K562 (cell line): ENCODE measurements at regions not wholly inside any gene's neighbourhood (a gene's known extent, or its start where the extent isn't known, plus 50 kb on each side); places are given as distances from the start of the nearest gene placed in this dataset.
"Not testable (repeated sequence)": the region's sequence is repeated elsewhere in the genome, so short reads cannot be mapped to it uniquely, and the experiment has no call there.

Experiments used
- ATAC-seq: fragments of 200-7000 bp; cut with Tn5 transposase; 3 replicates; pipeline ENCODE4 v1.9.1; 2020; ENCODE audit warnings: moderate library complexity
- BruUV-seq: library from RNA; stranded (reverse); fragments of 400-500 nt; replicated peaks from 2 replicates; lab custom pipeline; 2021; lab: Mats Ljungman, UMichigan
- CTCF ChIA-PET: fragments of 300-600 bp; formaldehyde crosslinking; extraction: SDS; loops from one replicate; lab custom pipeline; 2021; ENCODE audit warnings: low intra/inter-chr PET ratio; lab: Yijun Ruan, JAX
- POLR2A ChIA-PET: fragments of 300-600, 350-650 bp; sonication (Branson Sonifier 250); formaldehyde crosslinking; extraction: SDS; loops from one replicate; lab custom pipeline; 2021; ENCODE audit warnings: antibody characterized with exemption, inconsistent platforms; lab: Yijun Ruan, JAX
- DNase-seq, 4 experiments: peaks; one replicate each; pipeline versions ENCODE4 v3.0.0 to v3.0.0-alpha.2; 2011 to 2018; ENCODE audit warnings: low spot score in 3 of 4, mixed read lengths in 3 of 4; ENCODE audit errors: extremely low read depth in 1 of 4
- FAIRE-seq: peaks from 2 replicates; lab custom pipeline; 2011; peaks lifted over from hg19 to GRCh38; lab: Jason Lieb, UNC
- H2AFZ ChIP-seq: 2 replicates; pipeline ENCODE4 v1.6.0; 2011; ENCODE audit warnings: low read depth, low read length, control low read depth, inconsistent platforms
- H3K27ac ChIP-seq: fragments of 200-600 bp; 3 replicates; pipeline ENCODE4 v1.8.0; 2011; ENCODE audit warnings: low read depth, mild to moderate bottlenecking, control low read depth, inconsistent platforms, low read length, moderate library complexity, mixed read lengths; ENCODE audit errors: extremely low read depth
- H3K27me3 ChIP-seq, 2 experiments: fragments of 300-600 bp in 1 of 2; 2 replicates in 1 of 2; 3 replicates in 1 of 2; pipeline versions ENCODE4 v1.6.0 to v1.8.0; 2011; ENCODE audit warnings: inconsistent platforms in 2 of 2, low read length in 2 of 2, mild to moderate bottlenecking in 1 of 2, mixed read lengths in 1 of 2, moderate library complexity in 1 of 2; ENCODE audit not compliant: control insufficient read depth in 2 of 2, insufficient read depth in 2 of 2
- H3K36me3 ChIP-seq: fragments of 300-600 bp; 3 replicates; pipeline ENCODE4 v1.8.0; 2011; ENCODE audit warnings: mild to moderate bottlenecking, low read length, inconsistent platforms; ENCODE audit not compliant: control insufficient read depth, insufficient read depth
- H3K4me1 ChIP-seq, 2 experiments: fragments of 200-600 bp in 1 of 2; replicated peaks in 1 of 2; 2 replicates in 1 of 2; 3 replicates in 1 of 2; pipeline versions ENCODE4 v1.5.1 to v1.8.0; 2011; ENCODE audit warnings: inconsistent platforms in 2 of 2, low read length in 2 of 2, mild to moderate bottlenecking in 1 of 2, mixed read lengths in 1 of 2, moderate library complexity in 1 of 2; ENCODE audit not compliant: control insufficient read depth in 2 of 2, insufficient read depth in 2 of 2
- H3K4me2 ChIP-seq: 2 replicates; pipeline ENCODE4 v1.6.1; 2011; ENCODE audit warnings: low read length, control low read depth, inconsistent platforms, mixed read lengths; ENCODE audit not compliant: insufficient read depth
- H3K4me3 ChIP-seq: fragments of 200-600 bp; sonication (generic), shearing (Covaris generic); 2 replicates; pipeline ENCODE4 v1.5.1; 2016; ENCODE audit warnings: control low read depth, inconsistent platforms
- H3K79me2 ChIP-seq: fragments of 200-600 bp; 3 replicates; pipeline ENCODE4 v1.8.0; 2011; ENCODE audit warnings: low read length, inconsistent platforms; ENCODE audit not compliant: control insufficient read depth, insufficient read depth
- H3K9ac ChIP-seq, 2 experiments: 2 replicates each; pipeline versions ENCODE4 v1.6.0 to v1.6.1; 2011; ENCODE audit warnings: low read depth in 2 of 2, low read length in 2 of 2, control low read depth in 1 of 2, inconsistent platforms in 1 of 2, mild to moderate bottlenecking in 1 of 2, mixed read lengths in 1 of 2; ENCODE audit not compliant: insufficient read depth in 1 of 2
- H3K9me1 ChIP-seq: one replicate; pipeline ENCODE4 v1.6.0; 2011; ENCODE audit warnings: inconsistent platforms, mild to moderate bottlenecking, low read length, moderate library complexity; ENCODE audit not compliant: control insufficient read depth, insufficient read depth
- H3K9me3 ChIP-seq: replicated peaks from 2 replicates; pipeline ENCODE4 v1.5.1; 2011; ENCODE audit warnings: low read depth, low read length, inconsistent platforms; ENCODE audit not compliant: control insufficient read depth, insufficient read depth
- H4K20me1 ChIP-seq: replicated peaks from 2 replicates; pipeline ENCODE4 v1.6.1; 2011; ENCODE audit warnings: low read length, inconsistent platforms, mixed read lengths; ENCODE audit not compliant: control insufficient read depth, insufficient read depth
- BRF2 ChIP-seq: IDR thresholded peaks from 3 replicates; pipeline ENCODE4 v1.6.1; 2011; ENCODE audit warnings: borderline replicate concordance, mild to moderate bottlenecking; ENCODE audit not compliant: insufficient read length, insufficient read depth
- E2F1 ChIP-seq: sonication (generic); formaldehyde crosslinking; IDR thresholded peaks from 2 replicates; pipeline ENCODE4 v1.8.1; 2023; ENCODE audit warnings: mild to moderate bottlenecking, missing genetic modification reagents, moderate library complexity
- E2F3 ChIP-seq: fragments of 250-450 bp; sonication (Bioruptor Pico); IDR thresholded peaks from 2 replicates; pipeline ENCODE4 v1.4.0; 2020; ENCODE audit warnings: mild to moderate bottlenecking
- GATA2 ChIP-seq: sonication (generic); formaldehyde crosslinking; IDR thresholded peaks from 2 replicates; pipeline ENCODE4 v1.4.0; 2020; ENCODE audit warnings: mild to moderate bottlenecking, missing genetic modification reagents
- ID3 ChIP-seq, 2 experiments: fragments of 250-450 bp in 1 of 2; fragments of 450-650 bp in 1 of 2; sonication (Bioruptor Pico) in 1 of 2; IDR thresholded peaks; 2 replicates each; pipeline versions ENCODE4 v1.6.1 to v1.8.0; 2016 to 2021; ENCODE audit warnings: mild to moderate bottlenecking in 2 of 2, moderate library complexity in 2 of 2, missing compliant biosample characterization in 1 of 2, missing genetic modification characterization in 1 of 2
- MCM3 ChIP-seq: fragments of 450-650 bp; IDR thresholded peaks from 2 replicates; pipeline ENCODE4 v1.6.1; 2016
- NCOA1 ChIP-seq: fragments of 450-650 bp; IDR thresholded peaks from 2 replicates; pipeline ENCODE4 v1.6.1; 2016; ENCODE audit warnings: low read depth
- SRSF9 ChIP-seq: fragments of 200-400 bp; formaldehyde crosslinking; IDR thresholded peaks from 2 replicates; pipeline ENCODE4 v1.6.1; 2017; ENCODE audit warnings: low read depth, low read length, borderline replicate concordance
- TAL1 ChIP-seq: fragments of 450-650 bp; IDR thresholded peaks from 2 replicates; pipeline ENCODE4 v1.6.1; 2016; ENCODE audit warnings: mild to moderate bottlenecking
- TEAD4 ChIP-seq, 2 experiments: sonication (generic) in 1 of 2; formaldehyde crosslinking in 1 of 2; IDR thresholded peaks; 2 replicates each; pipeline versions ENCODE4 v1.6.1 to v1.8.0; 2012 to 2022; ENCODE audit warnings: borderline replicate concordance in 1 of 2, inconsistent platforms in 1 of 2, low read length in 1 of 2, mild to moderate bottlenecking in 1 of 2, missing genetic modification reagents in 1 of 2
- ZSCAN32 ChIP-seq: fragments of 450-650 bp; formaldehyde crosslinking; IDR thresholded peaks from 2 replicates; pipeline ENCODE4 v1.4.0; 2020; ENCODE audit warnings: mild to moderate bottlenecking, moderate library complexity
- WGBS: fragments of 100-300 bp; shearing (Covaris generic); methylation state at CpG from one replicate; pipeline ENCODE4 v1.1.6; 2016; ENCODE audit warnings: low coverage, mixed read lengths; ENCODE audit not compliant: insufficient coverage; ENCODE audit errors: missing lambda C conversion rate; 5-methylcytosine and 5-hydroxymethylcytosine counted together
- in situ Hi-C: fragments of 300-500 bp; cut with MboI; formaldehyde crosslinking; loops from 4 replicates; pipeline ENCODE4 v1.15.0; 2018; ENCODE audit warnings: inconsistent platforms, mixed read lengths
- intact Hi-C: fragments of 100-400 bp; cut with micrococcal nuclease; formaldehyde crosslinking; loops from 2 replicates; pipeline ENCODE4 v1.14.2; 2022

GRCh38 chr2:194289712-194290346, 1367.2 kb upstream of the SLC39A10 start:
- H3K9me1 ChIP-seq: no peaks in the 10 kb centered on the region
- ATAC-seq: no peak

GRCh38 chr2:194276667-194277066, 1380.4 kb upstream of the SLC39A10 start:
- ATAC-seq, H3K9me3 ChIP-seq, POLR2A ChIA-PET, intact Hi-C loops, DNase-seq, CTCF ChIA-PET, H3K9me1 ChIP-seq, FAIRE-seq, H3K4me2 ChIP-seq, BruUV-seq, in situ Hi-C loops, H3K4me3 ChIP-seq, H2AFZ ChIP-seq, H3K79me2 ChIP-seq, H3K9ac ChIP-seq, H4K20me1 ChIP-seq, H3K4me1 ChIP-seq, H3K27me3 ChIP-seq, H3K36me3 ChIP-seq, H3K27ac ChIP-seq: not testable (repeated sequence)
- WGBS: 2% methylated on average over 9 of the region's 9 CpGs

More at GRCh38 chr2:194289712-194290346, 1367.2 kb upstream of the SLC39A10 start:
- no peak overlapping the region for H3K9ac ChIP-seq
- no peak overlapping the region for H3K27ac ChIP-seq
- H2AFZ ChIP-seq: no peak overlapping the region
- TF ChIP-seq NCOA1 (no peak), TEAD4 (IDR thresholded peaks at IDR 0.05; ENCODE audit: low read length) (no peak), TEAD4 (CRISPR knock-in tag; IDR thresholded peaks at IDR 0.05; ENCODE audit: borderline replicate concordance) (no peak), MCM3 (no peak), SRSF9 (no peak), BRF2 (no peak), E2F3 (CRISPR knock-in tag) (no peak), ZSCAN32 (CRISPR knock-in tag) (no peak), E2F1 (CRISPR knock-in tag) (no peak), TAL1 (no peak), ID3 (CRISPR knock-in tag; IDR thresholded peaks at IDR 0.05) (no peak), ID3 (tag; IDR thresholded peaks at IDR 0.05) (no peak), GATA2 (CRISPR knock-in tag) (no peak)
- H3K4me2 ChIP-seq: no peak overlapping the region
- DNase-seq (no peak), FAIRE-seq (no peak)
- H3K4me3 ChIP-seq: no peak overlapping the region
- no peaks in the 10 kb centered on the region for H3K4me1 ChIP-seq
- no peaks in the 10 kb centered on the region for H3K9me3 ChIP-seq
- ChIA-PET CTCF (no interaction called here), POLR2A (no interaction called here)
- intact Hi-C loops: no loop called here
- 0% methylated on average over 4 of the region's 4 CpGs for WGBS
- H4K20me1 ChIP-seq: no peaks in the 10 kb centered on the region
- no peaks in the 10 kb centered on the region for H3K36me3 ChIP-seq
- H3K79me2 ChIP-seq: no peaks in the 10 kb centered on the region
- no peaks in the 10 kb centered on the region for H3K27me3 ChIP-seq
- in situ Hi-C loops: no loop called here
- BruUV-seq: no TSS peak
